Stimulated activated CD8-positive, alpha-beta memory T cell treated with anti-CD3 and anti-CD28 coated beads, Interleukin-12 subunit alpha, Interleukin-12 subunit beta, amount 100 ng/mL, for 4 hours (primary cell): ENCODE measurements at regions not wholly inside any gene's neighbourhood (a gene's known extent, or its start where the extent isn't known, plus 50 kb on each side); places are given as distances from the start of the nearest gene placed in this dataset.

Experiments
- DNase-seq: peaks from one replicate; pipeline ENCODE4 v3.0.0-alpha.2; 2020; ENCODE audit warnings: low read depth

DNA sequence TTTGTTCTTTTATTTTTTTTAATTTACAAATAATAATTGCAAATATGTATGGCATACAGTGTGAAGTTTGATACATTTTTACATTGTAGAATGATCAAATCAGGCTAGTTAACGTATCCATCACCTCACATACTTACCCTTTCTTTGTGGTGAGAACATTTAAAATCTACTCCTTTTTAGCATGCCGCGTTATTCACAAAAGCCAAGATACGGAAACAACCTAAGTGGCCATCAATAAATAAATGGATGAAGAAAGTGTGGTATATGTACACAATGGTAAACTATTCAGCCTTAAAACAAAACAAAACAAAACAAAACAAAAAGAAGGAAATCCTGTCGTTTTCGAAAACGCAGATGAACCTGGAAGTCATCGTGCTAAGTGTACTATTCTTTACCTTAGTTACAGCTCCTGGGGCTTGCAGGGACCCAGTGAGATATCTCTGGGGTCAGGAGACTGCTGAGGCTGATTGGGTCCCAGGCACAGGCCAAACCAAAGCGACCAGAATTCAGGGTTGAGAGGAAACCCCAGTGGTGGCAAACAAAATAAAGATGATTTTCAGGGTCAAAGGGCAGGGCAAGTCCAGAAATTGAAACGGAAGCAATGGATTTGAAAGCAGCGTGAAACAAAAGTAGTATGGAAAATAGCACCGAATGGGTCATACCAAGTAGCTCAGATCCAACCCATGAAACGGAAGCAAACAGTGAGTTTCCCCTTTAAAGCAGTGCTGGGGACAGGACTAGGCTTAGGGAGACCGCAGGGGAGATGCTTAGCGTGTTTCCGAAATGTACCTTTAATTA, 188.2 kb downstream of the PLPP3 start:
- DNase-seq = no peak

DNA sequence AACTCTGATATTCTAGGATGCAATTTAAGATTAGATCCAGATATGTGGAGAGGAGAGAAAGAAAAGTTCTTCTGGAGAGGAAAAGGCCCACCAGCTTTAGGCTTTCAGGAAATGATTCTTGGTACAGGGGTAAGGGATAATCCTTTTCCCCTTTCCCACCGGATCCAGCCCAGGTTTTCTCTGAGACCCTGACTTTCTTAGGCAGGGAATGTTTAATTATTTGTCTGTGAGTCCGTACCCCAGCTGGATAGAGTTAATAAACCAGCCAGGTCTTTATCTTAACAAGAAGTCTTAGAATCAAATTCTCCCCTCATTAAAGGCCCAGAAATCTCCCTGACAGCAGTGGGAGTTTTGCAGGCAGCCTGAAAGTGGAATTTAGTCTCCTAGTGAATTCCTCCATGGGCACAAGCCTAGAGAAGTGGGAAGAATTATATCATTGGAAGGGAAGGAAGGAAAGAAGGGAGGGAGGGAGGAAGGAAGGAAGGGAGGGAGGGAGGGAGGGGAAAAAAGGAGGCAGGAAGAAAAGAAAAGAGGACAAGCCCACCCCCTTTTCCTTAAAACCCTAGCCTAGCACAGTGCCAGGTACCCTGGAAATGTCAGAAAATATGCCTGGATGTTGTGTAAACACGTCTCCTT, 189.0 kb downstream of the PLPP3 start:
- DNase-seq = no peak

DNA sequence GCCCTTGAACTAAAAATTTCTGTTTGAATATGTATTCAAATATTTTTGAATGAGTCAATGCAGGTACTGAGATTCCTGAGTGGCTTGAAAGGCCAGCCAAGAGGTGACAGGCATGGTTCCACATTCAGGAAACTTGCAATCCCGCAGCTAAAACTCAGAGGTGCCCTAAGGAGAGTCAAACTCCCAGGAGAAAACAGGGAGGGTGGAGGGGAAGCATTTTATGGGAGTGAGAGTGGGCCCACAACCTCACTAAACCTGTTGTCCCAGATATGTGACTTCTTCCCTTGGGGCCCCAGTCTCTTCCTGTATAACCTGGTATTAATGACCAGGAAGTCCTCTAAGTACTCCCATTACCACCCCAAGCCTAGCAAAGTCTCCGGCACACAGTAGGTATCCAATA, 189.6 kb downstream of the PLPP3 start:
- DNase-seq = no peak

DNA sequence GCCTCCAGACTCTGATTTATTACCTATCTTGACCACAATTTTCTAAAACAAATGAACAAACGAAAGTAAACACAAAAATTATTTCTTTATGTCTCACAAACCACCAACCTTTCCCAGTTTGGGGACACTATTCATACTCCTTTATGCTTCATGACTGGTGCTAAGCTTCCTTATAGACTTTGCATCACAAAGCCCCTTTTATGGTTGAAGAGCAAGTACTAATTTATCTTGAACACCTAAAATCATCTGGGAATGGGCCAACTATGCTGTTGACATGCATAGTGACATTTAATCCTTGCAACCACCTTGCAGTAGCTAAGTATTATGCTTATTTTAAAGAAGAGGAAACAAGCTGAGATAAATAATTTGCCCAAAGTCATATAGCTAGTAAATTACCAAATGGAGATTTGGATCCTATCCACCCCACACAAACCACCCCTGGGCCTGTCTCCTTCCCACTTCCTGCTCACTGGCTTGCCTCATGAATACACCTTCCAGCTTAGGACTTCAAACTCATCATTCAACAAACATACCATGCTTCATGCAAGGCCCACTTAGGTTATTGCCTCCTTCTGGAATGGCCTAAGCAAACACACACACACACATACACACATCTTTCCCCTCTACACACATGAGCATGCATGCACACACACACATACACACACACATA, 192.2 kb downstream of the PLPP3 start:
- no peak for DNase-seq

DNA sequence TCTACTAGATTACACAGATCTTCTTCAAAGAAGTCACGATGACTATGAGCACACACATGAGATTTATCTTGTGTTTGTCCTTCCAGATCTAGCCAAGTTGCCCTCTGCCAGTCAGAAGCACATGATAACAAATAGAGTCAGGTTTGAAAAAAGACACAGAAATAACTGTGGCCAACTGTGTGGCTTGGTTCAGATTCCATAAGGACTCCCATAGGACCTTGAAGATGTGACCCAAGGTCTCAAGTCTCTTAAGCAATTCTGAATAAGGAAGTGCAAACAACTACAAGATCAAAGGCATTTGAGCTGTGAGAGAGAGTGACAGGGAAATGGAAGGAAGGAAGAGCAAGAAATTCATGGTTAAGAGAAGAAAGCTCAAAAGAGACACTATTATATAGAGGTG, 194.0 kb downstream of the PLPP3 start:
- no peak for DNase-seq

DNA sequence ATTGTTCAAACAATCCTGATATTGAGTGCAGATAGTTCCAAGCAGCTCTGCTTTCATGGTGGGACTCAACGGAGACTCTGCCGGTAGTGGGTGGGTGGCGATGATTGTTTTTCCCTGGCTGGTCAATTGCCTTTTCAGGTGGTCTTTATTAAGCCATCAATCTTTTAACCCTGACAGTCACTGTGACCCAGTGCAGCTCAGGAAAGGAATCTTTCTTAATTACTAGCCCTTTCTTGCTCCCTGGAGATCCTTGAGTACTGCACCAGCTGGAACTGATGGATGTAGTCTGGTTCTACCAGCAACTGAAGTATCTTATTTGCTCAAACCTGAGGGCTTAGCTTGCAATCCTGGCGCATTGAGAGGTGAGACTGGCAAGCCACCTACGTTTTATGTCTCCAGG, 196.4 kb downstream of the PLPP3 start:
- DNase-seq = no peak

DNA sequence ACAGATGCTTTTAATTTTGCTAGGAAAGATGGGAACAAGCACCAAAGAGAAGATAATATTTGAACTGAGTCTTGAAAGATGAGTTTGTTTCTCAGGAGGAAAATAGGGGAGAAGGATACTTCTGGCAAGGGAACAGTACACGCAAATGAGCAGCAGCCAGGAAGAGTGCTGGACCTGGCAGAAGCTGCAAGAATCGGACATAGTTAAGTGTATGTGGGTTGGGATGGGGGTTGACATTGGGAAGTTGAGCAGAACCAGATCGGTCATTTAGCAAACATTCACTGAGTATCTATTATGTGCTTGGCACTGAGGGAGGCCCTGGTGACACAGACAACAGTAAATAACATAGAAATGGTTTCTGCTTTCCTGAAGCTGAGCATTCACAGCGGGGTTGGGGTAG, 198.8 kb downstream of the PLPP3 start:
- DNase-seq = no peak

DNA sequence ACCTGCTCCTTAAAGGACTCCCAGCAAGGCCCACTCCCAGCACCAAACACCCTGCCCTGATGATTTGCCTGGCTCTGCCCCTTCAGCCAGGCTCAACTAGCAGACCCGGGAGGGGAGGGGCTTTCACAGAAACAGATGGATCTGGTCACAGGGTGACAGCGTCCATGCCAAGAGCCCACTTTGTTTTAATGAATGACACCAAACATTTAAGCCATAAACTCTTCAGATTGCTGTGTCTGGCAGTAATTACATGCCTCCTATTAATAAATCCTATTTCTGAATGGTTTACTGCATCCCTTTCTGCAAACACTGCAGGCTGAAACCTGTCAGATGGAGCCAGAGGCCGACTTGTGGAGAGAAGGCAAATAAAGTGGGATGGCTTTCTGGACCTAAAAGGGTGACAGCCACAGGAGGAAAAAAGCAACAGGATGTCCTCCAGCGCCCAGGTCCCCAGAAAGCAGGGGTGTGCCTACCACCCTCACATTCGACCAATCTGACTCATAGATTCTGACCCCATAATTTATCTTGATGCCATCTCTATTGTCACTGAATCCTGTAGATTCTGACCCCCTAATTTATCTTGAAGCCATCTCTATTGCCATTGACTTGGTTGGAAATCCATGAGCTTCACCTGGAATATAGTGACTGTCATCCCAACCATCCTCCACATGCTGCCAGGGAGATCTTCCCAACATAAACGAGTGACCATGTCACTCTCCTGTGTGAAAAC, 200.9 kb downstream of the PLPP3 start:
- no peak for DNase-seq

DNA sequence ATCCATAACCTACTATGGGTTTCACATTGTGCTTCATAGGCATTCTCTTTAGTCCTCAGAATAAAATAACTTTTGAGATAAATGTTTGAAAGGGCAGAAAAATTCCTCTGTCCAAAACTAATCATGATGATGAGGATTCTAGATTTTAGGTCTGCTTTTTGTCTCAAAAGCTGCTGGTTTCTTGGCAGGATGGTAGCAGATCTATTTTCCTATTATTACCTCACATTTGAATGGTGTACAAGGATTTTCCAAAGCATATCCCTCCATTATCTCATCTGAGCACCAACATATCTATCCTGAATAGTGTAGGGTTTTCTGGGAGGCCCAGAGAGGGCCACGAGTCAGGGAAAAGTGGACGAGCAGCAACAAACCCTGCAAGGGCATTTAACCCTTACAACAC, 201.9 kb downstream of the PLPP3 start:
- DNase-seq = no peak

DNA sequence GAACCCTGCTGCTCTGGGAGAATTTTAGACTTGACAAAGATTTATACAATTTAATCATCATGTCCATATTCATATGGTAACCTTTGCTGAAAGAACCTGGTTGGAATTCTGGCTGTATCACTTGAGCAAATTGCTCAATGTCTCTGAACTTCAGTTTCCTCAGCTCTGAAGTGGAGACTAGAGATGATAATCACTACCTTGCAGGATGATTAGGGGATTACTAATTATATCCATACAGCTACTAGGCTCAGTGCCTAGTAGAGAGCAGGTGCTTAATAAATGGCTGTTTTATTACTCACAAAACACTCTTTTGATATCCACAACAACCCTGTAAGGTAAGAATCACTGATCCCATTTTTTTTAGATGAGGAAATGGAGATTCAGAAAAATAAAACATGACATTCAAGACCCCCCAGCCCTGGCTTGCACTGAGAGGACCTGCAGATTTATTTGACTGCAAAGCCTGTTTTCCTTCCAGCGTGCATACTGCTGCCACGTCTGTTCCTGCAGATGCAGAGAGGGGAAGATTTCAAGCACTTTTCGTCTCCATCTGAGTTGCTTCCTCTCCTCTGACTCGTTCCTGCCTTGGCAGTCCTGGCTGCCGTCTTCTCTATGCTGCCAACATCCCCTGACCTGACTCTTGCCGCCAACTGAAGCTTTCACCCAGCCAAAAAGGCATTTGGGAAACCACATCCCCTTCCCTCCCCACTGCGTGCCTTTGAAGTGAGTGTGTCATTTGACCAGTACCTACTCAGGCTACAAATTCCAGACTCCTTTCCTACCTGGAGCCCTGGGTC, 203.0 kb downstream of the PLPP3 start:
- no peak for DNase-seq

DNA sequence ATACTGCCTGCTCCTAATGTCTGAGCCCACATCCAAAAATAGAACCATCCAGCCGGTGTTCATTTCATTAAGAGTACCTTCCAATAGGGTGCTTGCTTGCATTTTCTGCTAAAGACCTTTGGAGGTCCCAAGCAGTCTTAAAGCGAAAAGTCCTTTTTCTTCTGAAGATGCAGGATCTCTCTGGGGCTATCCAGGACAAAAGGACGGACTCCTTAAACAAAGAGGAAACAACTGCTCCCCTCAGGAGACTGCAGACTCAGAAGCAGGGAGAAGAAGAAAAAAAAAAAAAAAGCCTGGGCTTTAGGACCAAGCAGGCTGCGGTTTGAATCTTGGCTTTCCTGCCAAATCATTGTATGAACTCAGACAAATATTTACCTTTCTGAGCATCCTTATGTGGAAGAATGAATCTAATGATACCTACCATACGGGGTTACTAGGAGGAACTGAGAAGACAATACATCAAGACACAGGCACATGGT, 204.0 kb downstream of the PLPP3 start:
- no peak for DNase-seq

DNA sequence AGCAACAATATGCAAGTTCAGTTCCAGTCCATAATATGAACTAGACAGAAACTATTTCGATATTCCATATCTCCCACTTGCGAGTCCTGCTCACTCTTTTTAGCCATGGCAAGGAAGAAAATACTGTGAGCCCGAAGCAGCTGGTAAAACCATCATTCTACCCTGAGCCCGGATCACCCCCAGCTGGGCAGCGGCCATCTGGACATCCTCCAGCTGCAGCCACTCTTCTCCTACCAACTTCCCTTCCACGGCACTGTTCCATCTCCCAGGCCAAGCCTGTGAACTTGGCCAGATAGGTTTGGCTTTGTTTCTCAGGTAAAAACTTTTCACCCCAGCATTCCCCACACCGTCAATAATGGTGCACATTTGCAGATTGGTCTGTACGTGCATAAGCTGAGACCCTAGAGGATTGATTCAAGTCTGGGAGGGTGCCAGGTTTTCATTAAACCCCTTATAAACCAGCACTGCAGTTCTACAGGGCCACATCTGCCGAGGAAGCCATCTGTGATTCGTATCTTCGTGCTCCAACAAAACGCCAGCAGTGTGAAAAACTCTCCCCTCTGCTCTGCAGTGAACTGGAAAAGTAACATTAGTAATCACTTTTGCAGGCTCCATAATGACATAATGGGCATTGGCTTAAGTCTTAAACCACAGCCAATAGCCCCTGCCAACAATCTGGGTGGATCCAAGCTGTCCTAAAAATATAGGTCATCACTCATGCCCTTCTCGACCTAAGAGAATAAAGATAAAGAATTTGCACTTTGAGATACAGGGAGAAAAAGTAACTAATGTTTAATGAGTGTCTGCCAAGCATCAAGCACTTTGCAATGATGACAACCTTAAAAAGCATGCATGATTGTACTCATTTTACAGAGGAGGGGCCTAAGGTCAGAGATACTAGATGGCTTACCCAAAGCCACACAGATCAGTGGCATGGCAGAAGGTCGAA, 205.1 kb downstream of the PLPP3 start:
- no peak for DNase-seq

DNA sequence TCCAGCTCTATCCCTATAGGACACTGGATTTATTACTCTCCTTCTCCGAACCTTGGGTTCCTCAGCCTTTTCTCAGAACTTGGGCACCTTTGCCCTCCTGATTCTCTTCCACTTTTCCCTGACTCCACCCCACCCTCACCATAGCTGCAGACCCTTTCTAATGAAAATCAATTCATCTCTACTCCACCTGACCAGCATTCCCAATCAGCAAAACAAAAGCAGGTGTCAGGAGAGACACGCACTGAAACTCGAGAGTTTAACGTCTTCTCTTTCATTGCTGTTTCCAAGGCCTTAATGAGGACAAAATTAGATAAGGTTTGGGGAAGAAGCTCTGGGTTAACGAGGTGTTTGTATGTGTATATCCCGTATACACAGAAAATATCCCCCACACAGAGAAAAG, 208.8 kb downstream of the PLPP3 start:
- DNase-seq = no peak

DNA sequence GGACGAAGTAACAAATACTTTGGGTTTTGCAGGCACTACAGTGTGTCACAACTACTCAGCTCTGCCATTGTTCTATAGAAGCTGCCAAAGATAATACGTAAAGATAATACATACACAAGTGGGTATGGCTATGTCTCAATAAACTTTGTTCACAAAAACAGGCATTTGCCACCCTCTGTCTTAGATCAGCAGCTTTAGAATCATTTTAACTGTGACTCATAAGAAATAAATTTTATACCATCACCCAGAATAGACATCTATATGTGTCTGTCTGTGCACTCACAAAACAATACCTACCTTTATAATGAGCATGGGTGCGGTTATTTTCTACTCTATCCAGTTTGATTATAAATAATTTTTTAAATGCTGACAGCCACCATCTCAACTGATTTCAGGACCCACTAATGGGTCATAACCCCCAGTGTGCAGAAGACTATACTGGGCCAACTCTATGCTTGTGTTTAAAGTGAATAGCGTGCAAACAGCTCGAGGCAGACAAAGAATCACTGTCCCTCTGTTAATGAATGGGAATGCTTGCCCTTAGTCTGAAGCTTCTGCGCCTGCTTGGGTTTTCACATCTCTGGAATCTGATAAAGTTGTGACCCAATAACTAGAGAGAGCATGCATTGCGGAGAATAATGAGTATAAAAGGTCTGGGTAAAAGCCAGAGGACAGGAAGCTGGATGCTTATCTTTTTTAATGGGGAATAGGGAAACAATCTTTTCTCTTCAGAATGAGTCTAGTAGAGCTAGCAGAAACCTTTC, 216.2 kb downstream of the PLPP3 start:
- DNase-seq = no peak

DNA sequence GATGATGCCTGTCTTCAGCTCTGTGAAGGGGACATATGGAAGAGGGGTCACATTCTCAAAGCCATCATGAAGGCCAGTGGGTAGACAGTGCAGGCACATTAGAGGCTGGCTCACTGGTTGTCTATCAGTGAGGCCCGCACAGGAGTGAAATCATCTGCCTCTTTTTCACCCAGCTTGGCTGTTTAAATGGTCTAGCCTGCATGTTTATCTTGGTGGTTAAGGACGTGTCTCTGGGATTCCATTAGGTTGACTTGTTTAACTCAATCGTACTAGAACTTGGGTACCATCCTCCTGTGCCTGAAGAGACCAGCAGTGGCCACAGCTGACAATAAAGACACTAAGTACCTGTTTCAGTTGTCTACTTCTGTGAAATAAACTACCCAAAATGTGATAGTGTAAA, 219.3 kb downstream of the PLPP3 start:
- DNase-seq = no peak

DNA sequence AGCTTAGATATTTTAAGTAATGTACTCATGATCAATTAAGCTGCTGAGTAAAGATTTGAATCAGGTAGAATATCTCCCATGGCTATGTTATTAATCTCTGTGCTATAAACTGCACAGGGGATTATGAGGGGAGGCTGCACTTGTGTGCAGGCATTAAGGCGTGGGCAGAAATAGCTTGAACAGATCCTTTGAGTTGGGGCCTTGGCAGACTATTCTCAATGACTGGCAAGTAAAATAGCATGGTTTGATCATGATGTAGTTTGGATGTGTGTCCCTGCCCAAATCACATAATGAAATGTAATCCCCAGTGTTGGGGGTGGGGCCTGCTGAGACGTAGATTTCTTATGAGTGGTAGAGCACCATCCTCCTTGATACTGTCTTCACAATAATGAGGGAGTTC, 220.3 kb downstream of the PLPP3 start:
- no peak for DNase-seq

DNA sequence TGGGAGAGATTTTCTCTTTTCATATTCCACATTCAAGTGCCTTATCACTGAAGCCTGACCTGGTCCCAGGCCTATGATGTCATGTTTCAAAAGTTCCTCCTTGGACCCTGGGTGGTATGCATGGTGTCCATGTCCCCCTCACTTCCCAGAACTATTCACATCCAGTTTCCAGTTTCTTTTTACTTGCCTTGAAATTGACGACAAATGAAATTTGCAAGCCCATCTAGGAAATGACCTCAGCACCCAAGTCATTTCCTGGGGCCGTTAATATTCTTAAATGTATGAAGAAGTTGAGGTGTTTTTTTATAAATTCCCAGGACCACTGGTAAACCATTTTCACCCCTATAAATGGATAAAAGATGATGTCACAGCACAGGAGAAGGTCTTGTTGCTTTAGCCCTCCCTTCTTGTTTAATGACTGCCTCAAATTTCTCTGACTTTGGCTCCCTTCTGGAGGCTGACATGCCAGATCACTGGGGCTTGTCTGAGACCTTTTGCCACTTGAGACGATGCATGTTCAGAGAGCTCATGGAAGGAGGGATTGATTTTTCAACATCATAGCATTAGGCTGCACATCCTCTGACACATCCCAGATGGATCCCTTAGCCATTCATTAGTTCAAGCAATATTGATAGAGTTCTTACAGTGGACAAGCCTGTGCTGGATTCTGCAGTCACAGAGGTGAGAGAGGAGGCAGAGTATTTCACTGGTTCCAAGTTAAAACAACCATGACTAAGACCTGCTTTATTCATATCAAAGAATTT, 221.3 kb downstream of the PLPP3 start:
- DNase-seq = no peak

DNA sequence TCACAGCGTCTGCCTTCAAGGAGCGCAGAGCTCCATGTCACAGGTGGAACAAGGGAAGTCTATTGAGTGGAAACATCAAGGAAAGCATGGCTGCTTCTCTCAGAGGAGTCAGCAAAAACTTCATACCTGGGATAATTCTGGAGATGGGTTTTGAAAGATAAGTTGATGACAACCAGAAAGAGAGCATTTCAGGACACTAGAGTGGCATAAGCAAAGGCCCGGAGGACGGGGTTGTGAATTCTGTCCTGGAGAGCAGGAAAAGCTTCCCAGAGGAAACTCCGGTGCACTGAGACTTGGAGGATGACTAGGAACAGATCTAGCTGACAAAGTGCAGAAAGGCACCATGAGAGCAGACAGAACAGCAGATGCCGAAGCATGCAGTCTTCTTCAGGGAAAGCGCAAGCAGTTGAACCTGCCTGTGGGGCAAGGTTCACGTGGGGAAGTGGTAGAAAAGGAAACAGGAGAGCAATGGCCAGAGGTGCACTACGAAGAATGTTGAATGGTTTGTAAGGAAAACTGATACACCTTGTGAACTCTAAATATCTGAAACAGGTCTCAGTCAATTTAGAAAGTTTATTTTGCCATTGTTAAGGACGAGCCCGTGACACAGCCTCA, 222.9 kb downstream of the PLPP3 start:
- DNase-seq = no peak

DNA sequence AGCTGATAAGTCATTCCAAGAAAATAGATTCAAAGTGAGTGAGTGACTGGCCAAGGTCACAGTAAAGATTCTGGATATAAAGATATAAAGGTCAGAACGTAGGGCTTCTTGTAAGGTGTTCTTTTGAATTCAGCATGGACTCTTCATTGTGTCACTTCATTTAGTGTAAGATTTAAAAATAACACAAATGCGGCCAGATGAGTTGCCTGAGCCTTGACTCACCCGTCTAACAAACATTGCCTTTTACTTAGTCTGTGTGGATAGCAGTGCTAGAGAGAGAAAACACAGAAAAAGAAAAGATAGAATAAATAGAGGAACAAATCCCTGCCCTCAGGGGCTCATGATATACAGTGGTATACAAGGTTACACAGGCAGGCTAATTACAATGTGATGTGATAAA, 223.4 kb downstream of the PLPP3 start:
- DNase-seq = no peak
